PC-9 (cell line): ENCODE measurements at regions not wholly inside any gene's neighbourhood (a gene's known extent, or its start where the extent isn't known, plus 50 kb on each side); places are given as distances from the start of the nearest gene placed in this dataset.
"Not testable (repeated sequence)": the region's sequence is repeated elsewhere in the genome, so short reads cannot be mapped to it uniquely, and the experiment has no call there.

Experiments used
- BruUV-seq: library from RNA; stranded (reverse); fragments of 400-500 nt; replicated peaks from 2 replicates; lab custom pipeline; 2021; lab: Mats Ljungman, UMichigan
- CTCF ChIA-PET: fragments of 300-600 bp; sonication (Branson Sonifier 250); formaldehyde crosslinking; loops from one replicate; lab custom pipeline; 2022; ENCODE audit warnings: antibody characterized with exemption; lab: Charles Lee
- POLR2A ChIA-PET: fragments of 300-600 bp; sonication (Branson Sonifier 250); formaldehyde crosslinking; loops from one replicate; lab custom pipeline; 2022; ENCODE audit warnings: antibody characterized with exemption; ENCODE audit not compliant: unreplicated experiment; lab: Charles Lee
- DNase-seq, 2 experiments: peaks; one replicate each; pipeline versions ENCODE4 v3.0.0 to v3.0.0-alpha.2; 2015 to 2022; ENCODE audit warnings: mixed read lengths in 1 of 2
- H2AFZ ChIP-seq: fragments of 200-600 bp; sonication (generic); 2 replicates; pipeline ENCODE4 v1.8.1; 2017; ENCODE audit warnings: antibody characterized with exemption
- H3F3A ChIP-seq: fragments of 200-600 bp; sonication (generic); 2 replicates; pipeline ENCODE4 v1.8.1; 2017; ENCODE audit warnings: antibody characterized with exemption, mild to moderate bottlenecking, low read depth; ENCODE audit not compliant: insufficient read depth
- H3K27ac ChIP-seq: fragments of 200-600 bp; sonication (generic); 2 replicates; pipeline ENCODE4 v1.6.1; 2016; ENCODE audit warnings: mixed run types
- H3K27me3 ChIP-seq: fragments of 200-600 bp; sonication (generic); 2 replicates; pipeline ENCODE4 v1.6.1; 2016; ENCODE audit warnings: low read depth, mixed run types; ENCODE audit not compliant: insufficient read depth
- H3K36me3 ChIP-seq: fragments of 200-600 bp; sonication (generic); 2 replicates; pipeline ENCODE4 v1.6.1; 2016; ENCODE audit warnings: low read depth, mixed run types
- H3K4me1 ChIP-seq: fragments of 200-600 bp; sonication (generic); replicated peaks from 2 replicates; pipeline ENCODE4 v1.6.1; 2016; ENCODE audit warnings: mixed run types; ENCODE audit not compliant: insufficient read depth
- H3K4me2 ChIP-seq: fragments of 200-600 bp; sonication (generic); 2 replicates; pipeline ENCODE4 v1.6.1; 2017; ENCODE audit warnings: mixed run types
- H3K4me3 ChIP-seq: fragments of 200-600 bp; sonication (generic); 2 replicates; pipeline ENCODE4 v1.6.1; 2016; ENCODE audit warnings: mixed run types
- H3K79me2 ChIP-seq: fragments of 200-600 bp; sonication (generic); 2 replicates; pipeline ENCODE4 v1.6.1; 2017; ENCODE audit warnings: low read depth, mixed run types
- H3K9me2 ChIP-seq: fragments of 200-600 bp; sonication (generic); 2 replicates; pipeline ENCODE4 v1.8.1; 2017; ENCODE audit warnings: mild to moderate bottlenecking; ENCODE audit not compliant: insufficient read depth
- H3K9me3 ChIP-seq: fragments of 200-600 bp; sonication (generic); 2 replicates; pipeline ENCODE4 v1.8.1; 2016; ENCODE audit warnings: low read depth; ENCODE audit not compliant: insufficient read depth
- H4K20me1 ChIP-seq: fragments of 200-600 bp; sonication (generic); 2 replicates; pipeline ENCODE4 v1.8.1; 2017; ENCODE audit not compliant: insufficient read depth
- EZH2 ChIP-seq: fragments of 200-600 bp; sonication (generic); IDR thresholded peaks from 2 replicates; pipeline ENCODE4 v1.8.0; 2017; ENCODE audit warnings: antibody characterized with exemption, low read depth
- intact Hi-C: fragments of 100-400 bp; cut with micrococcal nuclease; formaldehyde crosslinking; loops from one replicate; pipeline ENCODE4 v1.10.0; 2022; ENCODE audit not compliant: unreplicated experiment
- TF ChIP-seq, protein P1 (sequence below): fragments of 200-600 bp; sonication (generic); conservative IDR thresholded peaks from 2 replicates; pipeline ENCODE4 v1.6.1; 2017; ENCODE audit warnings: mixed run types, antibody characterized with exemption, mild to moderate bottlenecking, moderate library complexity

DNA sequence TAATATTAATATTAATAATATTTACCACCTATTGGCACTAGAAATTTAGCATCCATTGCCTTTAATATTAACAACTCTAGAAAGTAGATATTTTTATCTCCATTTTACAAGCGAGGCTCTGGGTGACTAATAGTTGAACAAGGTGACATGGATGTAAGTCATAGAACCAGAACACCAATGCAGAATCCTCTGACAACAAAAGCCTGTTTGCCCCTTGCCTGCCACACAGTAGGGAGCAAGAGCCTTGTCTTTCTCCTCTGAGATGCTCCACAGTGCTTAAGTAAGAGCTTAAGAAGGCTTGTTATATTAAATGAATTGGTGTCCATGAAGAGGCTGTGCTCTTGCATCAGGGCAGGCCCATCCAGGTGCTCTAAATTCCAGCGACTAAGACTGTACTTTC lies 51.2 kb upstream of the LBX1 start:
- no TSS peak for BruUV-seq
- TF ChIP-seq, protein P1, sequence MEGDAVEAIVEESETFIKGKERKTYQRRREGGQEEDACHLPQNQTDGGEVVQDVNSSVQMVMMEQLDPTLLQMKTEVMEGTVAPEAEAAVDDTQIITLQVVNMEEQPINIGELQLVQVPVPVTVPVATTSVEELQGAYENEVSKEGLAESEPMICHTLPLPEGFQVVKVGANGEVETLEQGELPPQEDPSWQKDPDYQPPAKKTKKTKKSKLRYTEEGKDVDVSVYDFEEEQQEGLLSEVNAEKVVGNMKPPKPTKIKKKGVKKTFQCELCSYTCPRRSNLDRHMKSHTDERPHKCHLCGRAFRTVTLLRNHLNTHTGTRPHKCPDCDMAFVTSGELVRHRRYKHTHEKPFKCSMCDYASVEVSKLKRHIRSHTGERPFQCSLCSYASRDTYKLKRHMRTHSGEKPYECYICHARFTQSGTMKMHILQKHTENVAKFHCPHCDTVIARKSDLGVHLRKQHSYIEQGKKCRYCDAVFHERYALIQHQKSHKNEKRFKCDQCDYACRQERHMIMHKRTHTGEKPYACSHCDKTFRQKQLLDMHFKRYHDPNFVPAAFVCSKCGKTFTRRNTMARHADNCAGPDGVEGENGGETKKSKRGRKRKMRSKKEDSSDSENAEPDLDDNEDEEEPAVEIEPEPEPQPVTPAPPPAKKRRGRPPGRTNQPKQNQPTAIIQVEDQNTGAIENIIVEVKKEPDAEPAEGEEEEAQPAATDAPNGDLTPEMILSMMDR: no peak
- TF ChIP-seq EZH2: no peak

DNA sequence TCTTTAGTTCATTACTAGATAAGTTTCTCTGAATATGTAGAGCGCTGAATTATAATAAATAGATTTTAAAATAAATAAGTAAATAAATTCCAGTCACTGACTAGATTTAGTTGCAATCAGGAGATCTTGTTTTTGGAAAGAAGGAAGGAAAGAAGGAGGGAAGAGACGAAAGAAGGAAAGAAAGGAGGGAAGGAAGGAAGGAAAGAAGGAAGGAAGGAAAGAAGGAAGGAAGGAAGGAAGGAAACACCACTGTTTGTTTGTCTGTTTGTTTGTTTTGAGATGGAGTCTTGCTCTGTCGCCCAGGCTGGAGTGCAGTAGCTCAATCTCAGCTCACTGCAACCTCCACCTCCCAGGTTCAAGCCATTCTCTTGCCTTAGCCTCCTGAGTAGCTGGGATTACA lies 51.7 kb upstream of the LBX1 start:
- H3K9me3 ChIP-seq, BruUV-seq, POLR2A ChIA-PET, H3K79me2 ChIP-seq, H3F3A ChIP-seq, intact Hi-C loops, H3K36me3 ChIP-seq, CTCF ChIA-PET, H2AFZ ChIP-seq, DNase-seq, H3K4me3 ChIP-seq, H3K27me3 ChIP-seq, H4K20me1 ChIP-seq, H3K27ac ChIP-seq, H3K4me2 ChIP-seq, H3K4me1 ChIP-seq, H3K9me2 ChIP-seq: not testable (repeated sequence)

More for the DNA sequence above, 51.2 kb upstream of the LBX1 start:
- POLR2A ChIA-PET: no interaction called here
- H3K9me3 ChIP-seq: no peaks in the 10 kb centered on the region
- H4K20me1 ChIP-seq: no peaks in the 10 kb centered on the region
- DNase-seq: no peak
- no peaks in the 10 kb centered on the region for H3K4me1 ChIP-seq
- CTCF ChIA-PET: no interaction called here
- H3K9me2 ChIP-seq: no peaks in the 10 kb centered on the region
- H3K27ac ChIP-seq: no peak overlapping the region
- H3K4me2 ChIP-seq: no peak overlapping the region
- H3F3A ChIP-seq: no peaks in the 10 kb centered on the region
- no peak overlapping the region for H2AFZ ChIP-seq
- H3K79me2 ChIP-seq: no peaks in the 10 kb centered on the region
- intact Hi-C loops: no loop called here
- H3K27me3 ChIP-seq: 0 out of 2 replicates have a peak, but pooled peaks cover 3% of the 10 kb centered on the region
- H3K36me3 ChIP-seq: no peaks in the 10 kb centered on the region
- no peak overlapping the region for H3K4me3 ChIP-seq

DNA sequence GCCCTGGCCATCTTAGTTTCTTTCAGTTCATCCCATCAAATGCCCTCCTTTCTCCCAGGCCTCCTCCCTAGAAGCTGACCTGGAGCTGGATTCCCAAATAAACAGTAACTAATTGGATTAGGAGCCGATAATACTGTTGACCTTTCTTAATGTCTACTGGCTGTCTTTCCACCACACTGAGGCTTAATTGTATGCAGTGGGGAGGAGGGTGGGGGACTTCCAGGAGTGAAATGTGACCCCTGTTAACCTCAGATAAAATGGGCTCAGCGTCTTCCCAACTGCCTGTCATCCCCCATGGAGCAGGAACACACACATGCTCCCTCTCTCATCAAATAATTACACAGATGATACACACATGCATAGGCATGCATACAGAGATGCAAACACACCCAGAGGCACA lies 53.7 kb upstream of the LBX1 start:
- POLR2A ChIA-PET: no interaction called here
- no peaks in the 10 kb centered on the region for H3K4me1 ChIP-seq
- BruUV-seq: no TSS peak
- H2AFZ ChIP-seq: no peak overlapping the region
- H3K27me3 ChIP-seq: 0 out of 2 replicates have a peak, but pooled peaks cover 3% of the 10 kb centered on the region
- no peaks in the 10 kb centered on the region for H3K9me2 ChIP-seq
- no peak for DNase-seq
- CTCF ChIA-PET: no interaction called here
- no peaks in the 10 kb centered on the region for H3K36me3 ChIP-seq
- H3K27ac ChIP-seq: no peak overlapping the region
- no peak for TF ChIP-seq EZH2
- TF ChIP-seq, protein P1: no peak
- H3F3A ChIP-seq: no peaks in the 10 kb centered on the region
- intact Hi-C loops: no loop called here
- no peak overlapping the region for H3K4me2 ChIP-seq
- H3K4me3 ChIP-seq: no peak overlapping the region
- H4K20me1 ChIP-seq: no peaks in the 10 kb centered on the region
- no peaks in the 10 kb centered on the region for H3K9me3 ChIP-seq
- H3K79me2 ChIP-seq: no peaks in the 10 kb centered on the region

DNA sequence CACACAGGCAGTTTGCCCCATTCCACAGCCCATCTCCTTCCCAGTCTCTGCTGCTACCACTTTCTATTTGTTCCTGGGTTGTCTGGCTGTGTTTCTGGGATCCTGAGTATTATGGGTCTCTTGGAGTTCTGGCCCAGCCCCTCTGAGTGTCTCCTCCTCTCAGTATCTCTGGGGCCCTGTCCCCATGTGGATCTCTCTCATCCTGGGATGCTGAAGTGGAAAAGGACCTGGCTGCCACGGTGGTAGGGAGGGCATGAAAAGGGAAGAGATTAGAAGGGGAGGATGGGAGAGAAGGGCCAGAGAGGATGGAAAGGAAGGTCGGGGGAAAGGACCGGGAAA lies 54.5 kb upstream of the LBX1 start:
- CTCF ChIA-PET: no interaction called here
- Histone ChIP-seq H3K27ac (no peak overlapping the region), H3K4me3 (no peak overlapping the region)

More for the DNA sequence above, 54.5 kb upstream of the LBX1 start:
- Histone ChIP-seq H3K79me2 (no peaks in the 10 kb centered on the region), H3K9me3 (no peaks in the 10 kb centered on the region), H3K9me2 (no peaks in the 10 kb centered on the region), H3K4me2 (no peak overlapping the region), H2AFZ (no peak overlapping the region), H4K20me1 (no peaks in the 10 kb centered on the region), H3K36me3 (no peaks in the 10 kb centered on the region), H3K27me3 (0 out of 2 replicates have a peak, but pooled peaks cover 3% of the 10 kb centered on the region), H3K4me1 (no peaks in the 10 kb centered on the region), H3F3A (no peaks in the 10 kb centered on the region)
- no peak for TF ChIP-seq EZH2
- TF ChIP-seq, protein P1: no peak
- no TSS peak for BruUV-seq
- intact Hi-C loops: no loop called here
- POLR2A ChIA-PET: no interaction called here
- no peak for DNase-seq
